SH-SY5Y (cell line): ENCODE measurements at regions not wholly inside any gene's neighbourhood (a gene's known extent, or its start where the extent isn't known, plus 50 kb on each side); places are given as distances from the start of the nearest gene placed in this dataset.

ENCODE experiments used
- GATA2 ChIP-seq: IDR thresholded peaks from 2 replicates; pipeline ENCODE4 v1.6.1; 2011; ENCODE audit warnings: mild to moderate bottlenecking, low read depth, low read length
- GATA3 ChIP-seq: IDR thresholded peaks from 2 replicates; pipeline ENCODE4 v1.6.1; 2011; ENCODE audit warnings: low read depth, mild to moderate bottlenecking, low read length, moderate library complexity

GRCh38 chr3:124298951-124299350, 307.0 kb upstream of the ROPN1 start:
- TF ChIP-seq GATA2 (no peak), GATA3 (no peak)

- TF ChIP-seq GATA2: no peak
Observed at GRCh38 chr3:124299831-124300230, 307.9 kb upstream of the ROPN1 start.

DNA sequence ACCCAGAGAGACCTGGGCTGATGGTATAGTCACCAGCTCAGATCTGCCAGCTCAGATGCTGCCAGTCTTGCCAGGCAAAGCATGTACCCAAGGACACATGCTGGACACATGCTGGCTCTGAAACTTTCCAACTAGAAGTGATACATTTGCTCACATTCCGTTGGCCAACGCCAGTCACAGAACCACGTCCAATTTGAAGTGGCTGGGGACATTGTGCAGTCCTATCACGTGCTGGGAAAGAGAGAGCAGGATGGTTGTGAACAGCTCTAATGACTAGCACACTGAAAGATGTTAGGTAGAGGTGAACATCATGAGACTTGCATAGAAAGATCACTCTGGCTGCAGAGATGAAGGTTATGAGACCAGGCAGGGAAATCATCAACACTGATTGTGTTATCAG, 308.5 kb upstream of the ROPN1 start:
- TF ChIP-seq GATA3 (no peak), GATA2 (no peak)

GRCh38 chr3:124303305-124303910, 311.5 kb upstream of the ROPN1 start:
- TF ChIP-seq GATA3 (no peak), GATA2 (no peak)

- TF ChIP-seq GATA2 (no peak), GATA3 (no peak)
Observed at GRCh38 chr3:124306665-124307064, 314.7 kb upstream of the ROPN1 start.

DNA sequence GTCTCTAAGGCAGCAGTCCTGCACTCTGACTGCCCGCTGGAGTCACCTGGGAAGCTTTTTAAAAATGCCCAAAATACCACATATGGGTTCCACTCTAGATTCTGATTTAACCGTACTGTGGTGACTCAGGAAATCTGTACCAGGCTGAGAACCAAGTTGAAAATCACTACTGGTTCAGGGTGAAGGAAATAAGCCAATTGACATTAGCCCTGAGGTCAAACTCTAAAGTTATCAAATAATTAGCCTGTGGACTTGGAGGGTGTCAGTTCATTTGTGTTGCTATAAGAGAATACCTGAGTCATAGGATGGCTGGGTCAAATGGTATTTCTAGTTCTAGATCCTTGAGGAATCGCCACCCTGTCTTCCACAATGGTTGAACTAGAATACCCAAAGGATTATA, 321.7 kb upstream of the ROPN1 start:
- no peak for TF ChIP-seq GATA2
- TF ChIP-seq GATA3: no peak

DNA sequence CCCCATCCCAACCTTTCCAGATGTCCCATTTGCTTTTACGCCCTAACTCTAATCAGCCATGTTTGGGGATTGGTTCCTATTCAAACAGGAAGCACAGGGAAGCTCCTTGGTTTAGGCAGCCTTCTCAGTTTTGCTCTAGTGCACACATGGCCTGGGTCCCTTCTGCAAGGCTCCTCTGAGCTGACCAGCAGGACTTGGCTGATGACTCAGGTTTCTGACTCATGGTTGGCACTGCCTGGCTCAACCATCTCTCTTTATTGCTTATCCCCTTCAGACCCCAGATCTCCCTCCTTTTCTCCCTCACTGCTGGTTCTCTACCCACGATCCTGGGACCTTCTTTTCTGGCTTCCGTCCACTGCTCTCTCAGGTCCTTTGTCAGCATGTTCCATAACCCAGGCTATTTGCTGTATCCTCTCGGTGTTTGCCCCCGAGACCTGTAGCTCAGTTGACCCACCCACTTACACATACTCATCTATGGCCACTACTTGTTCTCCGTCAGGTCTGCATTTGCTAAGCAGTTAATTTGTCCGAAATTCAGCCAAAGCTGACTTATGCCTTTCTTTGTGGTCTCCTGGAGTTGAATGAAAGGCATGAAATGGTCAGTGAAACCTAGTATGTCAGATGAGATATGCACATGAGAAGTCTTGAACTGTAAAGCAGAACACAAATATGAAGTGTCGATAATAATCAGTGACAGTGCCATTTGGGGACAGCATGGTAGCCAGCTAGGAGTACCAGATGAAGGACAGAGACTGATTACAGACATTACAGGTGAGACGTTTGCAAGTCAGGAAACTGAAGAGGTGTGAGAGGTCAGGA, 323.5 kb upstream of the ROPN1 start:
- TF ChIP-seq GATA2 (no peak), GATA3 (no peak)

DNA sequence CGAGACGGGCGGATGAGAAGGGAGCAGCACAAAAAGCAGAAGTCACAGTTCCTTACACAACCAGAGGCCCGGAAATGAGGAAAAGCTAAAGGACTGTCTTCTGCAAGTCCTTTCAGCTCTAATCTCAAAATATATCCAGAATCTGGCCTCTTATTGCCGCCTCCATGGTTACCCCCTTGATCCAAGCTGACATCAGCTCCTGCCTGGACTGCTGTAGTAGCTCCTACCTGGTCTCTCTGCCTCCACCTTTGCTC, 324.0 kb upstream of the ROPN1 start:
- no peak for TF ChIP-seq GATA2
- no peak for TF ChIP-seq GATA3

DNA sequence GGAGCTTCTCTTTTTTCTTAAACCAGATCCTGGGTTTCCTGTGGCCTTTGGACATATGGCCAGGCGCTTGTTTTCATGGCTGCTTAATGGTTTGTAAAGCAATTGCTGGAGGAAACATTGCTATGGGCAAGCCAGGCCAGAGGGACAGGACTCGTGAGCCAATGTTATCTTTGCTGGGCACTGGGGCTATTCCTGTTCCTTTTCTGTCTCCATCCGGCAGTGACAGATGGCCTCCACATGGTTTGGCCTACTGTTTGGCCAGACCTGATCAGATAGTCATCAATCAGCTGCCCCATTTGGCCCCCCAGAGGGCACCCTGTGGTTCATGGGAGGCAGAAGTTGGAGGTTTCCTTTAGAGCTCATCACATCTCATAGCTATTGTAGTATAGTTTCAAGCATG, 326.1 kb upstream of the ROPN1 start:
- peak; percentile 81 for TF ChIP-seq GATA3
- peak; percentile 94 for TF ChIP-seq GATA2

DNA sequence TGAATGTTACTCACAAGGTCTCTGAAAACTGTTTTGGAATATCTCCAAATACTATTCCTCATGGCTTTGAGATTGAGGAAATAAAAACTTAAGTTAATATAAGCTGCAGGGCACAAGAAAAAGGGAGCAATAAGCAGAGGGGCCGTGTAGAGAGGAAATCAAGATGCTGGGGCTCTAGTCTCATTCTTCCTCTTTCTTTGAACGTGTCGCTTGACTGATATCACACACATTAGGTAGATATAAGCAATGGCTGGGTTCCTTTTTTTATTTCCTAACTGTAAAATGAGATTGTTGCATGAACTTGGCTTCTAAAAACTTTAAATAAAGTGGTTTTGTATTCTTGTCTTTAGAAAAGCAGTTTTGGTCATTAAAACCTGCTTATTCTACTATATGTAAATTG, 326.7 kb upstream of the ROPN1 start:
- TF ChIP-seq GATA3 (no peak), GATA2 (no peak)

DNA sequence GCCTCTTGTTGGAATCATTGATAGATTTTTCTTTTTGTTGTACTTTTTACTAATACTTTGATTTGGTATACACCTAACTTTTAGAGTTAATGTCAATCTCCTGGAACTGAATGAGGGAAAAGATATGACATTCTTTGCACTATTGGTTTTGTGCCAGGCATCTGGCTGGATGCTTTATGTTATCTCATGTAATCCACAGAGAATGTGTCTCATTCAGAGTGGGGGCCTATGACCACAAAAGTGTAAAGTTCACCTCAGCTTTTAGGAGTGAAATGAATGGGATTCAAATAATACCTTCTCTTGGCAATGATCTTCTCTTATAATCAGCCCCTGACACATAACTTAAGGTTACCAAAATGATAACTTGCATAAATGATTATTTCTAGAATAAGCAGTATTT, 329.1 kb upstream of the ROPN1 start:
- TF ChIP-seq GATA3 (no peak), GATA2 (no peak)

GRCh38 chr3:124322309-124322880, 330.5 kb upstream of the ROPN1 start:
- TF ChIP-seq GATA3 (no peak), GATA2 (no peak)

DNA sequence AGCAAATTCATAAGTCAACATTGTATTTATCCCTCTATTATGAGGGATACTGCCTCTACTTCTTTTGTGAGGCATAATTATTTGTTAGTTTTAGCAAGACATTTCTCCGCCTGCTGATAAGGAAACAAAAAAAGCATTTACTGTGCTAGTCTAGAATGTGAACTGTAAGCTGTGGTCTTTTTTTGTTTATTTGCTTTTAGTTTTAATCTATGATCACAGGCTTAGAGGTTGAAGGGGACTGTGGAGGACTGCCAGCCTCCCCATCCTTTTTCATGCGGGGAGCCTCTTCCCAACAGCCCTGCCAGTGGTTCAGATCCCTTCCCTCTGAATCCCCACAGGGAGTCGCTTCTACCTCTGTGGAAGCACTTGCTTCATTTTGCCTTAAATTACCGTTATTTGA, 331.0 kb upstream of the ROPN1 start:
- TF ChIP-seq GATA3 (no peak), GATA2 (no peak)

DNA sequence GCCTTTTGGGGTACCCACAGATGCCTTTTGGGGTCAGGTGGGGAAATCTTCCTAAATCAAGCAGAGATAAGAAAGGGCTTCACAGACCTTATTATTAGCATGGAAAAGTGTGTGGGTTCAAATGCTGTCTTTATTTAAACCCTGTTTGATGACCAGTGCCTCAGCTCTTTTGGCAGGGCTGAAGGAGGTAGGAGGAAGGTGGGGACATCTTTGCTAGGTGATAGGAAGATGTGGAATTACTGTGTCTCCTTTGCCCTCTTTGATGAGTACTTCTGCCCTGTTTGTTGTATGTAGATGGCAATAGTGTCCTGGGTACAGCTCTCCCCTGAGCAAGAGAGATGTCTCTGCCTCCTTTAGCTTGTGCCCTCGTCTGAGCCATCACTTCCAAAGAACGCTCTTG, 333.3 kb upstream of the ROPN1 start:
- no peak for TF ChIP-seq GATA3
- TF ChIP-seq GATA2: no peak

GRCh38 chr3:124329723-124330122, 337.8 kb upstream of the ROPN1 start:
- no peak for TF ChIP-seq GATA2

GRCh38 chr3:124333931-124334640, 342.2 kb upstream of the ROPN1 start:
- TF ChIP-seq GATA2: no peak
- TF ChIP-seq GATA3: no peak
